Tongue (tissue), 1 donor: ENCODE measurements at regions not wholly inside any gene's neighbourhood (a gene's known extent, or its start where the extent isn't known, plus 50 kb on each side); places are given as distances from the start of the nearest gene placed in this dataset.

Source experiments
- DNase-seq: peaks from one replicate; pipeline ENCODE4 v3.0.0-alpha.2; 2015

GRCh38 chr6:122524056-122524455, 52.4 kb upstream of the SERINC1 start:
- no peak for DNase-seq

- peak; percentile 83 for DNase-seq
Measured at GRCh38 chr6:122530440-122531046, 58.9 kb upstream of the SERINC1 start.

GRCh38 chr6:122548281-122548680, 61.9 kb upstream of the PKIB start:
- DNase-seq: no peak

DNA sequence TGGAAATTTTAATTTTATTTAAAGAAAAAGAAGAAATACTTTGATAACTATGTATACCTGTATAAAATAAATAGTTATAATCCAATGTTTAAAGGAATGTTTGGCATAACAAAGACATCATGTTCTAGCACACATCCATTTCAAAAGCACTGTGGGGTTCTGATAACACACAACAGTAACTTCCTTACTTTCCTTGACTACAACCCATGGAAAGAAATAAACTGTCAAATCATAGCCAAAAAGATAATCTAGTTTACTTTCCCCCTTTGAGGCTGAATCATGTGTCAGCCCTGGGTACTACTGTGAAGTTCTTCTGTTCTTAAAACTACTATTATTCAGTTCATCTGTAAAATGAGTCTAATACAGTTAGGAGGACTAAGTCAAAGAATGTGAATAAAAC, 61.4 kb upstream of the PKIB start:
- no peak for DNase-seq

DNA sequence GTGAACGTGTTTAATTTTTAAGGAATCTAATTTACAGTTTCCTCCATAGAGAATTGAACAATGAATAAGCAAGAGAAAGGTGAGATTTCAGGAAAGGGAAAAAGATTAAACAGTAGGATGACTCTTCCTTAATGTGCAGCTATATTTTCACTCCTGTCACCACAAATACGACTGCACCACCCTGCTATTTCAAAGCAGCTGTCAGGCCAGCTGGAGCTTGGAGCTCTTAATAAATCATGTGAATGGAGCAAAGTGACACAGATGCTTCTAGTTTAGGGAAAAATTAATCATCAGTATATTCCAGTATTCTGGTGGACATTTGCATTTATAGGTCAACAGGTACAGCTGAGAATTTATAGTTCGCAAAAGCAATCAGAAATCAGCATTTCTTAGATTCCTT, 56.5 kb upstream of the PKIB start:
- DNase-seq: peak; percentile 52

DNA sequence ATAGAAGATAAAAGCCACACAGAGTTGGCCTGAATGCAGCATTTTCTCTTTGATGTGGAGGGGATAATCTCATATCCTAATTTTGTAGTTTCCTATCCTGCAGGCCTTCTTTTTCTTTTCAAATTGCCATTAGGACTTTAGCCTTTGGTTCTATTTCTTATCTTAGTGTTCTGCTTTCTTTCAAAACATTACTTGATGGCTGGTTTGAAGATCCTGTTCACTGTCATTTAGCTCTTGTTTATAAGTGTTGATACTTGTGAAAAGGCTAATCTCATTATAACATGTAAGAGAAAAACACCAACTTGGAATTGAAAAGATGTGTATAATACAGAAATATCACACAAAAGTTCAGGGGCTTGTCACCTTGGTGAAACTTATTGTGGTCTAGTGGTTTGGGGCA, 54.6 kb upstream of the PKIB start:
- DNase-seq: no peak

DNA sequence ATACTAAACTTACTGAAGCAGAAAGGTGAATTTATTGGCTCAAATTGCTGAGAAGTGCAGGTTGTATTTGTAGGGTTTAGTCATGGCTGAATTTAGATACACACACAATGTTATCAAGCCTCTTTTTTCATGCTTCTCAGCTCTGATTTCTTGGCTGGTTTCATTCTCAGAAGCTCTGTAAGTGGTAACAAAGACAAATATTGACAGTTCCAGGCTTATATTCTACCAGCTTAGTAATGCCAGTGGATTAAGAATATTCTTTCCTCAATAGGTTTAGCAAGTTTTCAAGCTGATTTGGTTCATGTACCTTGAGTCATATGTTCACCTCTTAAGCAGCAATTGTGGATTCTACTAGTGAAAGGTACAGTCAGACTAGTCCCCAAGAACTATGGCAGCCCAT, 52.1 kb upstream of the PKIB start:
- DNase-seq: no peak
